NOMO-1 treated with DMSO at 0.1 percent for 48 hours (cell line): ENCODE measurements at regions not wholly inside any gene's neighbourhood (a gene's known extent, or its start where the extent isn't known, plus 50 kb on each side); places are given as distances from the start of the nearest gene placed in this dataset.

Source experiments
- DNase-seq: peaks from one replicate; lab custom pipeline; 2025; ENCODE audit not compliant: unreplicated experiment; lab: John Stamatoyannopoulos, UW

GRCh38 chr6:33952016-33952415, 148.2 kb upstream of the MLN start:
- no peak for DNase-seq

GRCh38 chr6:33950891-33951889, 147.4 kb upstream of the MLN start:
- no peak for DNase-seq

- no peak for DNase-seq
These were observed 146.7 kb upstream of the MLN start for GRCh38 chr6:33950472-33950881.

GRCh38 chr6:33949877-33950435, 146.2 kb upstream of the MLN start:
- DNase-seq, result no peak

- DNase-seq, result no peak
These were observed 145.3 kb upstream of the MLN start for GRCh38 chr6:33949111-33949510.

GRCh38 chr6:33947916-33948594, 144.3 kb upstream of the MLN start:
- no peak for DNase-seq

- no peak for DNase-seq
These were observed 143.2 kb upstream of the MLN start for GRCh38 chr6:33947047-33947446.

GRCh38 chr6:33945931-33946330, 142.1 kb upstream of the MLN start:
- DNase-seq, result no peak

GRCh38 chr6:33944686-33945411, 141.0 kb upstream of the MLN start:
- no peak for DNase-seq

- no peak for DNase-seq
These were observed 133.1 kb upstream of the MLN start for GRCh38 chr6:33936886-33937285.

- no peak for DNase-seq
These were observed 131.8 kb upstream of the MLN start for GRCh38 chr6:33935439-33936080.

GRCh38 chr6:33934731-33935270, 131.0 kb upstream of the MLN start:
- DNase-seq, result no peak

GRCh38 chr6:33933101-33933500, 129.3 kb upstream of the MLN start:
- DNase-seq, result no peak

GRCh38 chr6:33931799-33932198, 128.0 kb upstream of the MLN start:
- DNase-seq, result no peak

- DNase-seq, result no peak
These were observed 125.9 kb upstream of the MLN start for GRCh38 chr6:33929575-33930288.

- no peak for DNase-seq
These were observed 123.8 kb upstream of the MLN start for GRCh38 chr6:33927616-33928015.

- no peak for DNase-seq
These were observed 123.3 kb upstream of the MLN start for GRCh38 chr6:33927112-33927511.

GRCh38 chr6:33926451-33926850, 122.6 kb upstream of the MLN start:
- DNase-seq, result no peak

GRCh38 chr6:33925936-33926335, 122.1 kb upstream of the MLN start:
- DNase-seq, result no peak

- no peak for DNase-seq
These were observed 121.4 kb upstream of the MLN start for GRCh38 chr6:33925210-33925609.
